Brain microvascular endothelial cell (primary cell): ENCODE measurements at regions not wholly inside any gene's neighbourhood (a gene's known extent, or its start where the extent isn't known, plus 50 kb on each side); places are given as distances from the start of the nearest gene placed in this dataset.

ENCODE experiments used
- DNase-seq: peaks from one replicate; pipeline ENCODE4 v3.0.0-alpha.2; 2020
- H3K27ac ChIP-seq: fragments of 250-450 bp; sonication (Bioruptor Pico); 2 replicates; pipeline ENCODE4 v1.5.1; 2020; ENCODE audit warnings: mild to moderate bottlenecking, moderate library complexity
- H3K27me3 ChIP-seq: fragments of 250-450 bp; sonication (Bioruptor Pico); replicated peaks from 2 replicates; pipeline ENCODE4 v1.5.1; 2020; ENCODE audit warnings: mild to moderate bottlenecking
- H3K36me3 ChIP-seq: fragments of 250-450 bp; sonication (Bioruptor Pico); replicated peaks from 2 replicates; pipeline ENCODE4 v1.5.1; 2020; ENCODE audit warnings: mild to moderate bottlenecking
- H3K4me3 ChIP-seq: 2 replicates; pipeline ENCODE4 v1.5.1; 2011; ENCODE audit warnings: low read depth, mild to moderate bottlenecking, control low read depth, low read length, moderate library complexity
- in situ Hi-C: cut with HindIII; loops from 2 replicates; pipeline ENCODE4 v1.10.0; 2017; ENCODE audit warnings: low sequenced_read_pairs, low pct_ligation_motif_present
- TF ChIP-seq, protein P1 (sequence below): IDR thresholded peaks from 2 replicates; pipeline ENCODE4 v1.5.1; 2011; ENCODE audit warnings: low read depth, mild to moderate bottlenecking, moderate library complexity, low read length, control low read depth, inconsistent platforms; ENCODE audit errors: missing control alignments

DNA sequence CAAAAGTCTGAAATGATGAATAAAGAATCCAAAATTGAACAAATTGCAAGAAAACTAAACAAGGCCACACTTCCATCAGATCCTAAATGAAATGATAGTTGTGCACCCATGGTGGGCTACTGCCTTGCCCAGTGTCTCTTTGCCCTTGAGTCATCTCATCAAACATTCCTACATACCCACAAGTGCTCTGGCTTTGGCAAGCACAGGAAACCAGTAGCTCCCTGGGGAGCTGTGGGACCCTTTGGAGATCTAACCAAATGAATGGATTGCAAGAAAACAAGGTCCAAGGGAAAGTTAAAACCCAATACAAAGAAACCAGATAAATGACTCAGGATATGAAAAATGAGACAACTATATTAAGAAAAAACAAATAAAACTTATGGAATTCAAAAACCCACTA, 129.8 kb upstream of the TMEM229A start:
- peak; percentile 17 for DNase-seq
- Histone ChIP-seq H3K4me3 (no peak overlapping the region), H3K27me3 (no peaks in the 10 kb centered on the region), H3K36me3 (no peaks in the 10 kb centered on the region), H3K27ac (no peak overlapping the region)
- in situ Hi-C loops, result no loop called here
- TF ChIP-seq, protein P1, sequence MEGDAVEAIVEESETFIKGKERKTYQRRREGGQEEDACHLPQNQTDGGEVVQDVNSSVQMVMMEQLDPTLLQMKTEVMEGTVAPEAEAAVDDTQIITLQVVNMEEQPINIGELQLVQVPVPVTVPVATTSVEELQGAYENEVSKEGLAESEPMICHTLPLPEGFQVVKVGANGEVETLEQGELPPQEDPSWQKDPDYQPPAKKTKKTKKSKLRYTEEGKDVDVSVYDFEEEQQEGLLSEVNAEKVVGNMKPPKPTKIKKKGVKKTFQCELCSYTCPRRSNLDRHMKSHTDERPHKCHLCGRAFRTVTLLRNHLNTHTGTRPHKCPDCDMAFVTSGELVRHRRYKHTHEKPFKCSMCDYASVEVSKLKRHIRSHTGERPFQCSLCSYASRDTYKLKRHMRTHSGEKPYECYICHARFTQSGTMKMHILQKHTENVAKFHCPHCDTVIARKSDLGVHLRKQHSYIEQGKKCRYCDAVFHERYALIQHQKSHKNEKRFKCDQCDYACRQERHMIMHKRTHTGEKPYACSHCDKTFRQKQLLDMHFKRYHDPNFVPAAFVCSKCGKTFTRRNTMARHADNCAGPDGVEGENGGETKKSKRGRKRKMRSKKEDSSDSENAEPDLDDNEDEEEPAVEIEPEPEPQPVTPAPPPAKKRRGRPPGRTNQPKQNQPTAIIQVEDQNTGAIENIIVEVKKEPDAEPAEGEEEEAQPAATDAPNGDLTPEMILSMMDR, result no peak

DNA sequence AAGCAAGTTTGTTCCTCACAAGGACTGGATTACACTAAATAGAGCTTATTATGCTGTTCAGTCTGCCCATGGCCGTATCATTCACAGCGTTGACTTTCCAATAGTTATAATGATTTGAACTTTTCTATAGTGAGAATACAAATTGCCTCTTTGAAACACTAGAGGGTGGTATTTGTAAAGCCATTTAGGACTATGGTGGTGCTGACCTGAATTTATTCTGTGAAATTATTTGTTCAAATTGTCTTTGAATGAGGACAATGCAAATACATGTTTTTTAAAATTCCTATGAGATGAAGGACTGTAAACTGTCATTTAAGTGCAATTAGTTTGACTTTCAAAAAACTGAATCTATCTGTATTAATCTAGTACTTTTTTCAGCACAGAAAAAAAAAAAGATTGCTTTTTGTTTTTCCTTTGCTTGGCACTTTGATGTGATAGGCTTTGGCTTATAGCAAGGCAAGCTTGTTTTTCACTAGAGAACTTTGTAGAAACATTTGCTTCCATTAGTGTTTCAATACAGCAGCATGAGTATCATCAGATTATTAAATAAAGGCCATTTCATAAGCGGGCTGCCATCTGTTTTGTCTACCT, 122.7 kb upstream of the TMEM229A start:
- DNase-seq, result no peak

DNA sequence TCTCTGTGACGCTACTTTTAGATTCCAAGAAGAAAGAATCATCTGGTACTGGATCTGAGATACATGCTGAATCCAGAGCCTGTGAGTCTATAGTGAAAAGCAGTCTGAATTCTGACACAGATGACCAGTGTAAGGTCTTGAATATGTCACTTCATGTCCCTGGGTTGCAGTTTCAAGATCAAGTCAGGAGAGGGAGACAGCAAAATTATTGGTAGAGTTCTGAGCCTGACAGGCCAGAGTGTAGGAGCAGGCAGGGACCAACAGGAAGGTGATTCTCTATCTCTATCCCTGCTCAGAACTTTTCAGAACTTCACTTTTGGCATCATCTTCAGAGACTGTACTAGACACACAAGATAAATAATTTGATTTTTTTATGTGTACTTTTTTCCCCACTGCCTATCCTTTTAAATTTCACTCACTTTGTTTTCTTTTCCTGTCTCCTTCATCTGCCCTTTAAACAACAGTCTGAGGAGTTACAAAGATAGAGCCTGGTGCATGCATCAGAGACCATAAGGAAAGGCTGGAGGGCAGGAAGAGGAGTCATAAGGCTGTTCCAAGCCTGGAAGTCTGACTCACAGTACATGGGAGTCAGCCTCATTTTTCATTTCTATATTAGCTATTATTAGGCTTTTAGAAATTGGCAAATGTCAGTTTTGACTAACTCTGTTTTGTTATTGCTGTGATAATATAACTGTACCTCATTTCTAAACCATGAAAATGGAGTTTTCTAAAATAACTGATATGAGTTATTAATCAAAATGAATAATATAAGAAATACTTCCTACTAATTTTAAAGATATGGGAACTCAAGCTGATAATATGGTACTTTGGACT, 120.2 kb upstream of the TMEM229A start:
- TF ChIP-seq, protein P1, result peak; percentile 60
- peak; percentile 49 for DNase-seq
- no peak overlapping the region for H3K27ac ChIP-seq
- no peak overlapping the region for H3K4me3 ChIP-seq
- in situ Hi-C loops, result no loop called here
- H3K27me3 ChIP-seq, result no peaks in the 10 kb centered on the region
- no peaks in the 10 kb centered on the region for H3K36me3 ChIP-seq

More for the DNA sequence above, 122.7 kb upstream of the TMEM229A start:
- Histone ChIP-seq H3K36me3 (no peaks in the 10 kb centered on the region), H3K4me3 (no peak overlapping the region), H3K27me3 (no peaks in the 10 kb centered on the region), H3K27ac (no peak overlapping the region)
- in situ Hi-C loops, result no loop called here
- TF ChIP-seq, protein P1, result peak; percentile 52

DNA sequence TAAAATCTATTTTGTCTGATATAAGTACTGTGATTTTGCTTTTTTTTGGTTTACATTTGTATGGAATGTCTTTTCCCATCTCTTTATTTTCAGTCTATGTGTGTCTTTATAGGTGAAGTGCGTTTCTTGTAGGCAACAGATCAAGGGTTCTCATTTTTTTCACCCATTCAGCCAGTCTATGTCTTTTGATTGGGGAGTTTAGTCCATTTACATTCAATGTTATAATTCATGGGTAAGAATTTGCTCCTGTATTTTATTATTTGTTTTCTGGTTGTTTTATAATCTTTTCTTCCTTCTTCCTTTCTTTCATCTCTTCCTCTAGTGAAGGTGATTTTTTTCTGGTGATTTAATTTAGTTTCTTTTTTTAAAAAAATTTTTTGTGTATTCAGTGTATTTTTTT, 104.8 kb upstream of the TMEM229A start:
- Histone ChIP-seq H3K27ac (no peak overlapping the region), H3K4me3 (no peak overlapping the region), H3K36me3 (no peaks in the 10 kb centered on the region), H3K27me3 (no peaks in the 10 kb centered on the region)
- in situ Hi-C loops, result no loop called here
- TF ChIP-seq, protein P1, result no peak
- no peak for DNase-seq

DNA sequence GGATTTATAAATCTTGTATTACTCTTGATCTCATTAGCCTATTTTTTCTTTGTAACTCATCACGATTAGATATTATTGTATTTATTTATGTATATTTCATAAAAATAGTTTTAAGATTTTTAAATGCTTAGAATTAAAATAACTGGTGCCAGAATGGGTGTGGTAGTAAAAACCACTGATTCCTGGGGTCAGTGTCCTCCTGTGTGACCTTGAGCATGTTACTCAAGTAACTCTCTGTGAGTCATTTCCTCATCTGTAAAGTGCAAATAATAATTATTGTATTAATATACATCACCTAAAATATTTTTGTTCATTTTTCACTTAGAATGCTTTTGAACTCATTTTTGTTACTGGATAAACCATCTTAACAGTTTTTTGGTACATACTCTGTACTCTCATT, 91.3 kb upstream of the TMEM229A start:
- in situ Hi-C loops, result no loop called here
- TF ChIP-seq, protein P1, result no peak
- Histone ChIP-seq H3K4me3 (no peak overlapping the region), H3K27ac (no peak overlapping the region), H3K36me3 (no peaks in the 10 kb centered on the region), H3K27me3 (no peaks in the 10 kb centered on the region)
- no peak for DNase-seq
